ENCODE measurements at regions not wholly inside any gene's neighbourhood (a gene's known extent, or its start where the extent isn't known, plus 50 kb on each side); places are given as distances from the start of the nearest gene placed in this dataset.
"Not testable (repeated sequence)": the region's sequence is repeated elsewhere in the genome, so short reads cannot be mapped to it uniquely, and the experiment has no call there.

DNA sequence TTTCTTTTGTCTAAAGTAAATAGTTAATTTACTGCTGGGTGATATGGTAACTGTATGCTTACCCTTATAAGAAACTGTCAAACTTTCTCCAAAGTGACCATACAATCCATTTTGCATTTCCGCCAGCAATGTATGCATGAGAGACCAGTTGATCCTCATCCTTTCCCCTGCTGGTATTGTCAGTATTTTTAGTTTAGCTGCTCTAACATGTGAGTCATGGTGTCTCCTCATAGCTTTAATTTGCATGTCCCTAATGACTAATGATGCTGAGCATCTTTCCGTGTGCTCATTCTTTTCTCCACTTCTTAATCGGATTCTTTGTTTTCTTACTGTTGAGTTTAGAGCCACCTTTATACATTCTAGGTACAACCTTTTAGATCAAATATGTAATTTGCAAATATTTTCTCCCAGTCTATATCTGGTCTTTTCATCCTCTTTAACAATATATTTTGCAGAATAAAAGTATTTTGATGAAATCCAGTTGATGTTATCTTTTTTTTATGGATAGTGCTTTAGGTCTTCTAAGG lies 379.9 kb downstream of the BCL2L11 start:
- DNase-seq (ENCODE audit: low spot score), result not testable (repeated sequence)

DNA sequence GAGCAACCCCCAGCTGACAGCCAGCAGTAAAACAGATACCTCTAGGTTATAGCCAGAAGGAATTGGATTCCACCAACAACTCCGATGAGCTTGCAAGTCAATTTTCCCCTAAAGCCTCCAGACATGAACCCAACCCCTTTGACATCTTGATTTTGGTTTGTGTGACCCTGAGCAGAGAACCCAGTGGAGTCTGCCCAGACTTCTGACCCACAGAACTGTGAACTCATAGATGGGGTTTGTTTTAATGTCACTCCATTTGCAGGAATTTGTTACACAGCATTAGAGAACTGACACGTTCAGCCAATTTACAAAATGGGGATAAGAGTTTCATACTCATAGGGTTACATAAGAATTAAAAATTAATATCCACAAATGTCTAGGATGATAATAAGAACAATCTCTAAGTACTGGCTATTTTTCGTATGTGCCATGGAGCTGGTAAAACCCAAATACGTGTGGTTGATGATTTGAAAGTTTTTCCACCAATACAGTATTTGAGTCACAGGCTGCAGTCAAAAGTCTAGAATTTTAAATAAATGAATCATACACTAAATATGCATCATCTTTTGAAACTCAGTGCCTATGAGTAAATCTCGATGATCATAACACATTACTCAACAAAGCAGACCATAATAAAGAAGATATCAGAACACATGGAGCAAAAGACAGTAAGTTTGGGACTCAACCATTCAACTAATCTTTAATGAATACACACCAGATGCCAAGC lies 380.0 kb downstream of the ANAPC1 start:
- not testable (repeated sequence) for DNase-seq (ENCODE audit: low spot score)

DNA sequence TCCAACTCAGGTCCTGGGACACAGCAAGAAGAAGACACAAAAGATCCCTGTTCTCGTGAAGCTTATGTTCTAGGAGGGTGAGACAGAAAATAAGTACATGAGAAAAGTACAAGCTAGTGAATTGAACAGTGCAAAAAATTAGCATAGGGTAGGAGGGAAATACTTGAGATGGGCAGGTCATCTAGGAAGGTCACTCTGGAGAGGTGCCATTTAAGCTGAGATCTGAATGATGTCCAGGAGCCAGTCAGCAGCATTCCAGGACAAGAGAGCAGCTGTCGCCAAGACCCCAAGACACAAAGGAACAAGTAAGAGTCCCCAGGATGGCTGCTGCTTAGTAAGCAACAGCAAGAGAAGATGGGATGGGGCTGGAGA lies 379.4 kb downstream of the ANAPC1 start:
- not testable (repeated sequence) for DNase-seq (ENCODE audit: low spot score)

DNA sequence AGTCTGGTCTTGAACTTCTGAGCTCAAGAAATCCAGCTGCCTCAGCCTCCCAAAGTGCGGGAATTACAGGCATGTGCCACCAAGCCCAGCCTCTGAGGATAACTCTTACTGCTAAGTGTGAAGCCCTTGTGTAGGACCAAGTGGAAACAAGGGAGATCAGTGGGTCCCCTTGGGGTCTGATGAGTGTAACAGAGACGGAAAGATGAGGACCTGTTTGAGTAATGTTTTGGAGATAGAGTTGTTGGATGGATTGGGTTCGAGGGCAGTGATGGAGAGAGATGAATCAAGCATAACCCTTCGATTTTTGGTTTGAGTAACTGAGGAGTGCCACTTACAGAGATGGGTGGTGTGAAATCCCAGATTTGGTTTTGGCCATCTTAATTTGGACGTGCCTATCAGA lies 378.7 kb downstream of the ANAPC1 start:
- peak; percentile 66 for DNase-seq (ENCODE audit: low spot score)

DNA sequence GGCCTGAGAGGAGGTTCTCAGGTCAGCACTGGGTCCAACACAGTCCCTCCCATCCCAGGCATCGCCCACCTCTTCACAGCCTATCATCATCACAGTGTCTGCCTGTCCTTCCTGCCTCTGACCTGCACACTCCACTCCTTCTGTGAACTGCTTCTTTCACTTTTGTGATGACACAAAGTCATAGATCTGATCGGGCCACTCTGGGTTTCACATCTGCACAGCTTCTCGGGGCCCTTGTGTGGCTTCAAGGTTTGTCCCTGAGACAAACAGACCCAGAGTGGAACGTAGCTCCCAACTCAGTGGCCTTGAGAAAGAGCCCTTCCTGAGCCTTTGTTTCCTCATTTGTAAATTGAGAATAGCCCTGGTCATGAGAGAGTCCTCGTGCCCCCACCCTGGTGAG lies 377.1 kb downstream of the ANAPC1 start:
- peak; percentile 70 for DNase-seq (ENCODE audit: low spot score)

DNA sequence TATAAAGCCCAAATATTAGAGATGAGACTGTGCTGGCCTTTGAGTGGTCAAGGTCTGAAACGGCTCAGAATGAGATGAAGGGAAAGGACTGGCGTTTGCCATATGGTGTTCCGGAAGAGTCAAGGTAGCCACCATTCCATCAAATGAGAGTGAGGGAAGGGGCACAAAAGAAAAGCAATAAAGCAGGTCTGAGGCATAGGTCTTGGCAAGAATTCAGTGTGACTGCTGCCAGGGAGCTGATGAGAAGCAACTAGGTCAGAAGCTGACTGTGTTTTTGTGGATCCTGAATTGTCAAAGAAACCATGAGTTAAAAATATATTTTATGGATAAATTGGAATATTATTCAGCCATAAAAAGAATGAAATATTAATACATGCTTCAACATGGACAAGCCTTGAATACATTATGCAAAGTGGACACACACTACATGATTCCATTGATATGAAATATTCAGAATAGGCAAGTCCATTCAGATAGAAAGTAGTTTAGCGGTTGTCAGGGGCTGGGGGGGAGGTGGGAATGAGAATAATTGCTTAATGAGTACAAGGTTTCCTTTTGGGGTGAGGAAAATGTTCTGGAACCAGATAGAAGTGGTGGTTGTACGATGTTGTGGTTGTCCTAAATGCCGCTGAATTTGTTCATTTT lies 374.6 kb downstream of the ANAPC1 start:
- not testable (repeated sequence) for DNase-seq (ENCODE audit: low spot score)

DNA sequence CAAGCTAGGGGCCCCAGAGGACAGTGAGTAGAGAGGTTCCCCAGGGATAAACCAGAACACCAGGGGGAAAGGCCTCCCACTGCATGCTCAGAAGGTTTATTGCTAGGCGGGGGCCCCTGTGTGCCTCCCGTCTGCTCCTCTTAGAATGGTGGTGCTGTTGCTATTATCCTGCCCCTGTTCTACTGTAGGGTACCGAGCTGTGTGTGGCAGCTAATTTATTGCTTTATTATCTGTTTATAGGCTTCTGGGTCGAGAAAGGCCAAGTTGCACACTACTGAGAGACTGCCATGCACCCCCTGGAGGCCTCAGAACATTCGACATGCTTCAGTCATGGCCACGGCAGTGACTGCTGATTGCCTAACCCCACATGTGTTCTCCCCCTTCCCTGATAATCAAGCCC lies 373.6 kb downstream of the ANAPC1 start:
- DNase-seq (ENCODE audit: low spot score), result not testable (repeated sequence)

DNA sequence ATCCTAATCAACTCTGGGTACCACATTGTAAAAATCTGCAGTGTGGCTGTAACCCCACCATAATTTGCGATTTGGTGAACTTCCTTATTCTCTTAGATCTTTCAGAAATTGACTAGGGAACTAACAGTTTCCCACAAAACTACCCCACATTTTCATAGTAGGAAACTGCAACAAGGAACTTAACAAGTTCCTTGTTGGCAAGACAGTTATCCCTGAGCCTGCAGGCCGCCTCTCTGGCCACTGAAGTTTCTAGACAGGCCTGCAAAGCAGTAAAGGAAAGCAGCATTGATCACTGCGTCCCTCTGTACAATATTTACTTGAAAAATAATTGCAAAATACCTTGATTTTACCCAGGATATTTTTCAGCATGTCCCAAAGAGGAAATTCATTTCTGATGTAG lies 372.9 kb downstream of the ANAPC1 start:
- not testable (repeated sequence) for DNase-seq (ENCODE audit: low spot score)

DNA sequence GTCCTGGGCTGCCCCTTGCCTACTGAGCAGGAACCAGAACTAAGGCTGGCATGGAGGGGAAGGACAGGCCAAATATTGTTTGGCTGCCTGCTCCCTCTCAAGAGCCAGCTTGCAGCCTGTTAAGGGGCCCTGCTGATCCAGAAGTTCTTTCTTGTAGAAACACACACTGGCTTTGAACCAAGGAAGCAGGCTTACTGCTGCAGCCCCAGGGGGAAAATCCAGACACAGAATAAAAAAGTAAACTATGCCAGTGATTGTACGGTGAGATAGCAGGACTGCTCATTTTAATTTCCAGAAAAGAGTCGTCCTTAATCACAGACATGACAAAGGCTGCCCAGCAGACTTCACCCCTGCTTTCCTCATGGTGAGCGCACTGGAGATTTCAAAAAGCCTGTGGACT lies 371.6 kb downstream of the ANAPC1 start:
- not testable (repeated sequence) for DNase-seq (ENCODE audit: low spot score)

DNA sequence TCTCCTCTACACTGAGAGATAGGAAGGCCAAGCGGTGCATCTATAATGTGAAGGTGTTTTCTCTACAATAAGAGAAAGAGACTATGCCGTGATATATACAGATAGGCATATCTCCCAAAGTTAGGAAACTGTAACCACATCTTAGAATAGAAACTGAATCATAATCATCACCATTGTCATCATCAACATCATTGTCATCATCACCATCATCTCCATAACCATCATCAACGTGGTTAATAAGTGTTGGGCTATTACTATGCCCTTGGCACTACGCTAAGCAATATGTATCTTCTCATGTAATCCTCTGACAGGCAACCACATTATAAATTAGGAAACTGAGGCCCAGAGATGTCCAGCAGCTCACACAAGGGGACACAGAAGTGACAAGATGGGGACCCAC lies 369.9 kb downstream of the ANAPC1 start:
- not testable (repeated sequence) for DNase-seq (ENCODE audit: low spot score)

DNA sequence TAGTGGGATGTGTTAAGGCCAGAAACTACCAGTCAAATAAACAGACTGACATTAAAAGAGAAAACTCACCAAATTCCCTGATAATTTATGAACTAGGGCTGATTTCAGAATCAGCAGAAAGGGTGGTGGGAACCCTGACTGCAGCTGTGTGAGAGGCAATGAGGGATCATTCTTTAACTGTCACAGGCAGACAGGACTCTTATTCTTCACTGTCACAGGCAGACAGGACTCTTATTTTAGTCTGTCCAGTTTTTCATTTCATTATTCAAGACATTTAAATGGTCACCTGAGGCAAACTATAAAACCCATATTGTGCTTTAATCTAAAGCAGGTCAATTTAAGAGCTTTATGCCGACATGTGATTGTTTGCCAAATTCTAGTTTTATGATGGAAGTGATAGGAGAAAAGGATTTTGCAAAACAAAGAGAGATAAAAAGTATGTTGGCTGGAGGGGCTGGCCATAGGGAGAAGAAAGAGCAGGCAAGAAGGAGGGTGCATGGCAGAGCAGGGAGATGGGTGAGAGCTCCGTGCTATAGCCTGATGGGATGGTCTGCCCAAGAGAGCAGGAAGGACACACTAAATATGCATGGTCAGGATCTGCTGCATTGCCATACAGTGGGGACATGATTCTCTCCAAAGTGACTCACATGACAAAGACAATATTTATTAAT lies 366.8 kb downstream of the ANAPC1 start:
- not testable (repeated sequence) for DNase-seq (ENCODE audit: low spot score)

DNA sequence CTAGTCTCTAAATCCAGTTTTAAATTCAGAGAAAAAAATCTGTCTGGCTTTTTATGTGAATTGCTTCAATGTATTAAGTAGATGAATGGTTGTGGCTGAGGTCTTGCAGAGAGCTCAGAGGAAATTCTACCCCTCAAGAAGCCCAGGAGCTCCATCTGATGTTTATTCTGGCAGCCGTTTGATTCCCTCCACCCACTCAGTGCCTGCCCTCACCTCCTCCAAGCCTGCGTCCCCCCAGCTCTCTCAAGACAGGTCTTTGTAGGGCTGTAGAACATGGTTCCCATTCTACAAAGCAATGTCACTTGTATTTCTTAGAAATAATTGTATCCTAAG lies 366.3 kb downstream of the ANAPC1 start:
- not testable (repeated sequence) for DNase-seq (ENCODE audit: low spot score)

DNA sequence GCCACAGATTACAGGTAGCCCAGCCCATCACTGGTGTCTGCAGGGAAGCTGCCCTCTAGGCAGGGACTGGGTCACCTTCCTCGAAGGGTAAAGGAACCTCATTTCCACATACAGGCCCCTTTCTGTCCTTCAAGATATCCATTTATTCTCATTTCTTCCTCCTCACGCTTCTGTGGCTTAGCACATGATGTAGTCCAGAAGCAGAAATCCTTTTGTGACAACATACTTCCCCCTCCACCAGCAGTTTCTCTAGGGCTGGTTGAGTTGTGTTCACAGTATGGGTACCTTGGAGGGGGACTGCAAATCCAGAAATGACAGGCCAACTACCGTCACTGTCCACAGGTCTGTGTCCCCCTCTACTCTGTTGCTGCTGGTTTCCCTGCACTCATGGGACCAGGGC lies 364.9 kb downstream of the ANAPC1 start:
- no peak for DNase-seq (ENCODE audit: low spot score)

DNA sequence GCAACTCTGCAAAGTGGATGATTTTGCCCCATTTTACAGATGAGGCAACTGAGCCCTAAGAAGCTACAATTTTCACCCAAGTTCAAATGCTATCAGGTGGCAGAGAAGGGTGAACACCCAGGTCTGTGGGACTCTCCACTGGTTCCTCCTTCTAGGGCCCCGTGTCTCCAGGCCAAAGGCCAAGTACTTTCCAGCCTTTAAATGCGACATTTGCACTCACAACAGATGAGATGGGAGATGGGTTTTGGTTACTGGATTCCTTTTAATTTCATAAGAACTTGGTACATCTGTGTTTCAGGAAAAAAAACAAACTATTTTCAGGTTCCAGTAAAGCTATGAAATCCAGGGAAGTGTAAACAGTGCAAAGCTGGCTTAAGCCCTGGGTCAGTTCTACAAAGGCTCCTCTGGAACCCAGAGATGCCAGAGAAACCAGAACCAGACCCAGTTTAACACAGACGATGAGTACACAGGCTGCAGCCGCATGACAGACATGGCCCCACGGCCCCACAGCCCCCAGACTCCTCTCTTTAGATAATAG lies 361.7 kb downstream of the ANAPC1 start:
- DNase-seq (ENCODE audit: low spot score), result no peak

DNA sequence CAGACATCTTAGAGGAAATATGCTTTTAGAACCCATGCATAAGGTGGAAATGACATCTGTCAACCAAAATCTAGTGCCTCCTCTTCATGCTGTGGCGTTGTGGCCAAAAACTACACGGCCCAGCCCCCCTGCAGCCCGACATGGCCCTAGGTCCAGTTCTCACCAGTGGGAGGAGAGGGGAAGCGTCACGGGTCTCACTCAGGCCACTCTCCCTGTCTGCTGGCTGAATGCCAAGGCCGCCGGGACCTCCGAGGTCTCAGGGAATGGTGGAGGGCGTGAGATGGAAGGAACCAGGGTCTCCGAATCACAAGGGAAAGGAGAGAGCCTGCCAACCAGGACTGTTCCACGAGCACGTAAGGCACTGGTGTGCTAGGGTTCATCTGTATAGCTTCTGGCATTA lies 361.0 kb downstream of the ANAPC1 start:
- DNase-seq (ENCODE audit: low spot score), result no peak

DNA sequence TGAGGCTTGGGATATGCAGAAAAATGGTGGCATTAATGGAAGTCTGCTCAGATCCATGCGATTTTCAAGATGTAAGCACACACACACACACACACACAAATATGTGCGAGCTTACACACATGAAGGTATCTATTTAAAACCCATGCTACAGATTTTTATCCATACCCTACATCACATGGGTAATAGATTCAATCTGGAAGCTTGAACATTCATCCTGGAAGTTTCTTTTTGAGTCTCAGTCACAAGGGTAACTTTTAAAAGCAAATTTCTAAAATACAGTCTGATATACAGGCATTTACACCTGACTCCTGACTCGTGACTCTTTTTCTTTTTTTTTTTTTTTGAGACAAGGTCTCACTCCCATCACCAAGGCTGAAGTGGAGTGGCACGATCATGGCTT lies 359.0 kb downstream of the ANAPC1 start:
- peak; percentile 72 for DNase-seq (ENCODE audit: low spot score)

DNA sequence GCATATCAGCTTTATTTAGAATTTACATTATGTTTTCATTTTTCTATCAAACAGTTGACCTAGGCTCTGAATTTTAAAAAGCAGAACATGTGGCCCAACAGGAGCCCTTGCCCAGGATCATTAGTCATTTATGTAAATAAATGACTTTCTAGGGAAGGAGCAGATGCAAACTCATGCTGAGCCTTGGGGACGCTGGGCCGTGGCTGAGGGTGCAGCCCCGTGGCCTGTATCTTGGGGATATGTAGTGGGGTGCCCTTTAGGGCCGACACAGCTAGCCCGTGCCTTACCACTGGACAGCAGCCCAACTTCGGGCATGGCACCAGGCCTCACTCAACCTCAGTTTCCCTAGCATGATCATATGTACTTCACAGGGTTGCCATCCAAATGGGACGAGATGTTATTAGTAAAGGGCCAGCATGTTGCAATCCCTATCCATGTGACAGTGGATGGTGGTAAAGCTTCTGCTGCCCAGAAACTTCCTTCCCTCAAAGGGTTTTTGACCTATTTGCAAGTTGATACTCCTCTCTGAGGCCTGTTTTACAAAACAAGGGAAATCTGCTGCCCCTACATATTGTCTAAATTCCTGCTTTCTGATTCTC lies 357.9 kb downstream of the ANAPC1 start:
- DNase-seq (ENCODE audit: low spot score), result not testable (repeated sequence)

DNA sequence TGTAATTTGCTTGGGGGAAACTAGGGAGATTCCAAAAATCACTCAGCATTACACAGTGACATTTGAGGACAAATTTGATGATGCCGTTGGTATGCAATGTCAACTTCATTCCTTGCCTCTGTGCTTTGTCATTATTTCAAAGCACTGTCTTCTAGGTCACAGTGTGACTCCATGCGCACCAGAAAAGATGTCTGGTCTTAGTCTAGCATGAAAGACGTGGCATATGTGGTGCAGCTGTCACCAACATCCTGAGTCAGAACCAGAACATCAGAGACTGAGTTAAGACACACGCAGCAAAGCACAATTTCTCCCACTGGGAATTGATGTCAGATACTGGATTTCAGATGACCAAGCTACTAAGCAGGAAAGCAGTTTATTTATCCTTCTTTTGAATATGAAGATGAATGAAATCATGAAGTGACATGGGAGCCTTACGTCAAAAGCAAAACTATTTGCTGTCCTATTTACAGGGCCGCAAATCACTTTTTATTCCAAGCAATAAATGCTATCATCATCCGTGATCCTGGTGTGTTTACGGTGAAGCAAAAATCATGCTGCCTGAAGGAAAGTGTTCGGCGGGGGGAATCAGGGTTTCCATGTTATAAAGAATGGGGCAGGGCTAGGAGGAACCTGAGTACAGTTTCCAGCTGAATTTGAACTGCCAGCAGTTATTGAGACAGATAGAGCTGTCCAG lies 356.1 kb downstream of the ANAPC1 start:
- DNase-seq (ENCODE audit: low spot score), result not testable (repeated sequence)

DNA sequence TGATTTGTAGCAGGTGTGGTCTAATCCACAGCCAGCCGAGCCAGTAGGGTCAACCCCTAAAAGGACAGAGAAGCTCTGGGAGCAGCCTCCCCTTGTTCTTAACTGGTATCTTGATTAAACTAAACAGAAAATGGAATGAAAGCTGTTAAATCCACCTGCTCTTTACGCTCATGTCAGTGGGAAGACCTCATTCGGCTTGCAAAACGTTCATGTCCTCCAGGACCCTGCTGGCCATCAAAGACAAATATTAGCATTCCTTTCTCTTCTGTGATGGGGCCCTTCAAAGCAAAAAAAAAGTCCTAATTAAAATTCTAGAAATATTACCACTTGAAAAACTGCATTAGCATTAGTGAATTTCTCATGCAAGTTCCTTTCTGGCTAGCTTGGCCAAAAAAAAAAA lies 355.0 kb downstream of the ANAPC1 start:
- DNase-seq (ENCODE audit: low spot score), result not testable (repeated sequence)

DNA sequence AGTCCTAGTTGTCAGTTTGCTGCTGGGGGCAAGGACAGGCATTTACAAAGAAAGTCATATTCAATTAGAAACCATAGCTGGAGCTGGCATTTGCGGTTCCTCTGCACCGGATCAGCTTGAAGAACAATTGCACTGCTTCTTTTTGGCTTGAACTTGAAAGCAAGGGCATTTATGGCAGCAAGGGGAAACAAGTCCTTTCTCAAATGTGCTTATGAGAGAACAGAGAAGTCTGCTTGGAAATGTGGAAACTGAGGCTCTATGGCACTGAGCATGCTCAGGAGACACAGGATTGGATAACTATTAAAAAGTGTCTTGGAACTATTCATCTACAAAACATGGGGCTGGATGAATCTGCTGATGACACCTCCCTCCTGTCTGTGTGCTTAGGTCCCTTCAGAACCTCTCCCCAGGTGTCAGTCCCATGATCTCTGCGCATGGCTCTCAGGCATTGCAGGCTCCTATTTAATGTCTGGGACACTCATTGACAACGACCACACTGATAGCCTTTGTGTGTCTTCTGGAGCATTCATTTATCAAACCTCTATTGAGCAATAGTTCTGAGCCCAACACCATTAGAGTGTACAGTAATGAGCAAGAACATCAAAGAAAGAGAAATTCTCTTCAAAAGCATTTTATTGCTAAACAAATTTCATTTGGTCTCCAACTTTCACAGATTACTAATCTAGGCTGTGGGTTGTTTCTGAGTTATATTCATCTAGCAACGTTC lies 353.6 kb downstream of the ANAPC1 start:
- peak; percentile 40 for DNase-seq (ENCODE audit: low spot score)

All from activated CD4-positive, alpha-beta T cell treated with anti-CD3 and anti-CD28 coated beads, Interleukin-2, Interleukin-4, amounts not matched to agents 100 ng/mL and 50 ng/mL, durations not matched to agents 16 hours and 8 hours (primary cell).